ENCODE measurements at regions not wholly inside any gene's neighbourhood (a gene's known extent, or its start where the extent isn't known, plus 50 kb on each side); places are given as distances from the start of the nearest gene placed in this dataset.

DNA sequence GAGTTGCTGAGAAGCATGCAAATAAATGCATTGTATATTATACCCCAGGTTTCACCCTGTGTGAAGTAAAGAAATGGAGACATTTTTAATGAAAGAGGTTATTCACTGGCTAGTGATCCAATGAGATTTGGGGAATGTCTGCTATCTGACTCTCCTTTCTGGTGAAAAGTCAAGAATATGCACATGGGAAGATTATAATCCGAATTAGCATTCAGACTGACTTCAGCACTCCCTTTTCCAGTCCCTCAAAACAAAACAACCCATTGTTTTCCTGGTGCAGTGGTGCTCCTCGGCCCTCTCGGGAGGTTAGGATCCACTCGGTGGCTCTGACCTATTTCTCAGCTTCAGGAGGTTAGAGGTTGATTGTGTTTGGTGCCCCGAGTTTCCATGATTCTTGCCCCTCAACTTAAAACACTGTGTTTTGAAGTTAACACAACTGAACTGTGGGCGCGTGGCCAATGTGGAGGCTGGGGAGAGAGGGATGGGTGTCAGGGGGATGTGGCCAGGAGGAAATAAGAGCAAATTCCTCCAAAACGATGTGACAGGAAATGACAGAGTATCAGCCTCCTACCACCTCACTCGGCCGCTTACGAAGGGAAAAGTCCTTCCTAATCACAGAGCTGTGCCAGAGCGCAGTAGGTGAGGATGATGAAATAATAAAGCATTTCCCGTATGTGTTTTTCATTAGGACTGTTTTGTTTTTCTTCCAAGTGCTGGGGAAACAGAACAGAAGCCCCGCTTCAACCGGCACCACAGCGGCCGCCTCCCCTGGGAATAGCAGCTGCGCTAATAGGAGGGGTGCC, 440.1 kb downstream of the MTX2 start:
- no peak for DNase-seq (ENCODE audit: extremely low read depth in 1 of 2, low read depth in 1 of 2)

DNA sequence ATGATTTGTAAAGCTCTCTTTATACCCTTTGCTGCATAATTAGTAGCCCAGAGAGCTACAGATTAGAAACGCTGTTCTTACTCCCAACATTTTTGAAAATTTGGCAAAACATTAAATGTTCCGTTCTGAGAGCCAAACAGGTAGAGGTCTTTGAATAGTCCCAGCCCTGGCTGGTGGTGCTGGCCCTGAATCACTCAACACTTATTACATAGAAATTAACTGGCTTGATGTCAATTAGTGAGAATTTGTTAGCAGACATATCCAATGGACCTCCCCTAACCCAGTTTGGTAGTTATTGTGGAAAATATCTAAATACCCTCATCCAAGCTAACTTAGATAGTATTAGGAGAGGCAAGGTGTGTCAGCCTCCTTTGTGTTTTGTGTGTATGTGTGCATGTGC, 440.7 kb downstream of the MTX2 start:
- no peak for DNase-seq (ENCODE audit: extremely low read depth in 1 of 2, low read depth in 1 of 2)

DNA sequence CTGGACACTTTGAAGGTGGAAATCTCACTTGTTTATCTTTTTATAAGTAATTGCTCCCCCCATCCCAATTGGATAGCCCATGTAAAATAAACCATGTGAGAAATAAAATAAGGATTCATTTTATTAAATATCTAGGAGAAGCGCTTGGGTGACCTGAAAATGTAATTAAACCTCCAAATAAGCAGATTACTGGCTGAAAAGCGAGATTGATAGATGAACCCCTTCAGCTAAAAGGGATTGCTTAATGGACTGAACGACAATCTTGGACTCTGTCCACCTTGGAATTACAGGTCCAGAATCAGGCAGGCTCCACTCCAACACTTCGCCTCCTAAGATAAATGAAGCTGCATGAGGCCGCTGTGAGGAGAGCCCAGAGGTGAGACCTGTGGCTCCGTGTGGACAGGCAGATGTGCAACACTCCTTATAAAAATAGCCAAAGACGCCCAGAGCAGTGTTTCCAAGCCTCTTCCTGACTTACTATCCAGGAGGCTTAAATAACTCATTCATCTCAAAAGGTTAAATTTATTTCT, 441.5 kb downstream of the MTX2 start:
- no peak for DNase-seq (ENCODE audit: extremely low read depth in 1 of 2, low read depth in 1 of 2)

DNA sequence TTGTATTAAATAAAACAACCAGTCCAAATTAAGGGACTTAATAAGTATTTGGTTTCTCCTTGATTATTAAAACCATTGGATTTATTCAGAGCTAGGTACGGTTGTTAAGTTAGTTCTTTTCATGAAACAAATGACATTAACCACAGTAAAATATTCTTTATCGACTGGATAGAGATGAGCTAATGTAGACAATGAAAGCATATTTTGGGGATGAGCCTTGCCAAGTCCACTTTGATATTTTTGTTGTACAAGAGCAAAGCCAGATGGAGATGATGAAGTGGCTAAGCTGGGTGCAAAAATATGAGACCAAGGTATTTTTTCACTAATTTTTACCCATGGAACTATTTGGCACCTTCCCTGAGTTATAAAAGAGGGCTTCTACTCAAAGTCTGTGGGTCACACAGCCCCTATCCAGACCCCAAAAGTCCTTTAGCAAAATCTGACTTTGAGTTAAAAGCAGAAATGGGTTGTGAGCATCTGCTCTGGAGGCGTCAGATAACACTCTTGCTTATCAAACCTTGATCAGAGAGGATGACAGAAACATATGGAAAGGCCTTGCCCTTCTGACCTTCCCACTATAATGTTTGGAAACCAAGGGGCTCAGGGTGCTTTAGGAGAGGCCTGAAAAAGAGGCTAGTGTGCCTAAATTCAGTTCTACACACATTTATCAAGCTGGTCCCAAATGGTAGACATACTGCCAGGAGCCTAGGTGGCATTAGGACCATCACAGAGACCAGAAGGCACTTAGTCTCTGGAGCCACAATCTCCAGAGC, 456.8 kb downstream of the MTX2 start:
- DNase-seq (ENCODE audit: extremely low read depth in 1 of 2, low read depth in 1 of 2): no peak

DNA sequence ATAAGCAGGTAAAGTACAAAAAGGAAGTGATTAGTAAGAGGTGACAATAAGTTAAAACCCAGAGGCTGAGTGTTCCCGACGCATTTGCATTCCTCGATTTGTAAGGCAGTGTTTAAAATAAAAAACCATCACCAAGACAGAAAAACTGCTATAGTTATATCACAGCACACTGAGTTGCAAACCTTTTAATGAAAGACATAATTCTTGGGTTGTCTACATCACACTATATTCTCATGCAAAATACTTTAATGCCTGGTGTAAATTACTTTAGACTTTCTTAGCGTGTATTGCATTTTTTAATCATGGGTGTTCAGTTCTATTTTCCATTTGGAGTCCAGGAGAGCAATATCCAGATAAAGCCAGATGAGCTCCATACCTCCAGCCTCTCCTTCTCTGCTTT, 458.5 kb downstream of the MTX2 start:
- no peak for DNase-seq (ENCODE audit: extremely low read depth in 1 of 2, low read depth in 1 of 2)

DNA sequence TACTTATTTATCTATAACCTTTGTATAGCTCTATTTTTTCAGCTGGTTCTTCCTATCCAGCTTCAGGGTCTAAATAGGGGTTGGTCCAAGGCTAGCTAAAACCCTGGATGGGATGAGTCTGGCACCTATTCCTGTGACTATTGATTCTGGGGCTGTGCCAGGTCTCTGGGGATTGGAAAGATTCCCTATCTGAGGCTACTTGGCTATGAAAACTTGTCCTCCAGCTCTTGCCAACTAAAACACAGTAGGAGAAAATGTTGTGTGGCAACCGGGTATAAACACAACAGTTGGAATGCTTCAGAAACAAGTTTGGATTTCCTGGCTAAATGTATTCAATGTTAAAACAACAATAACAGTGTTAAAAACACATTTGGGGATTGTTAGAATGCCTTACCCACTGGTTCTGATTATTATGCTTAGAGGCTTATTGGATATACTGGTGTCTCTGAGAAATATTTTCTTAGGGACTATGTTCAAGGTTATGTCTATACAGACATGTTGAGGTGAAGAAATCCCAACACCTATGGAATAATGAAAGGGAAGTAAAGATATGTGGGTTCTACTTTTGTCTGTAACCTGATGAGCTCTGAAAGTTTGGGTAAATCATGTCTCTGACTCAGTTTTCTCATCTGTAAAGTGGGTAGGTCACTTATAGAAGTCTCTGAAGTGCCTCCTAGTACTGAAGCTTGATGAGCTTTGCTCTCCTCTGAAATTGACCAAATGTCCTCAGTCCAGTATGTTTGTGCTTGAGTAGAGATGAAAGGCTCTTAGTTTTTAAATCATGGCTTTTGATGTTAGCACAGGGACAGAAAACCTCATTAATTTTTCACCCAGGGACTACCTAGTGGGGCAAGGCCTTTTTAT, 460.7 kb downstream of the MTX2 start:
- no peak for DNase-seq (ENCODE audit: extremely low read depth in 1 of 2, low read depth in 1 of 2)

DNA sequence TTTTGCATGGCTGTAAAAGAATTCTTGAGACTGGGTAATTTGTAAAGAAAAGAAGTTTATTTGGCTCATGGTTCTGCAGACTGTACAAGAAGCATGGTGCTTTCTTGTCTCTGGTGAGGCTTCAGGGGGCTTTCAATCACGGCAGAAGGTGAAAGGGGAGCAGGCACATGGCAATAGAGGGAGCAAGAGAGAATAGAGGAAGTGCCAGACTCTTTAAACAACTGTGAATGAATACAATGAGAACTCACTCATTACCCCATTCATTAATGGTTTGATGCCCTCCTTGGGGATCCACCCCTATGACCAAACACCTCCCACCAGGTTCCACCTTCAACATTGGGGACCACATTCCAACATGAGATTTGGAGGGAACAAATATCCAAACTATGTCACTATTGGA, 463.5 kb downstream of the MTX2 start:
- no peak for DNase-seq (ENCODE audit: extremely low read depth in 1 of 2, low read depth in 1 of 2)

DNA sequence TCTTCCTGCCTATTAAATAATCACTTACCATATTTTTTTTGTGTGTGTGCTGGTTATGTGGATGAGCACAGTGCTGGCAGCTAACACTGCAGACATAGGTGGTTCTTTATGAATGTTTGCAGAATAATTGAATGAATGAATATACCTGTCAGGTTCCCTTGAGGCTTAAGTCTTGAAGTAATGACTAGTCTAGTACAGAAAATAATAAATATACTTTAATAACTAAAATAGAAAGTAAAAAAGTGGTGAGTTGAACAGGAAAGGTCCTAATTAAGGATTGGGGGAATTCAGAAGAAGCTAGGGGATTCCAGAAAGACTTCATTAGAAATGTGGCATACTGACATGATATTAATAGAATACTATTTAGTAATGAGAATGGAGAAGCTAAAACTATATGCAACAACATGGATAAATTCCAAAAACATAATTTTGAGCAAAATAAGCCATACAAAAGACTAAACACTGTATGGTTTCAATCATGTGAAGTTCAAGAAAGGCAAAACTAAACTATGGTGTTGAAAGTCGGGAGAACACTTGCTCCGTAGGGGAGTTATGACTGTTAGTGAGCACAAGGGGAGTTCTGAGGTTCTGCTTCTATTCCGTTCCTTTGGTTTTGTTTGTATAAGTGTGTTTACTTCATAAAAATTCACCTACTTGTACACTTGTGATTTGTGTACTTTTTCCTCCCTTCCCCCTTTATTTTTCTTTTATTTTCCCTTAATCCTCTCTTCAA, 464.6 kb downstream of the MTX2 start:
- DNase-seq (ENCODE audit: extremely low read depth in 1 of 2, low read depth in 1 of 2): no peak

DNA sequence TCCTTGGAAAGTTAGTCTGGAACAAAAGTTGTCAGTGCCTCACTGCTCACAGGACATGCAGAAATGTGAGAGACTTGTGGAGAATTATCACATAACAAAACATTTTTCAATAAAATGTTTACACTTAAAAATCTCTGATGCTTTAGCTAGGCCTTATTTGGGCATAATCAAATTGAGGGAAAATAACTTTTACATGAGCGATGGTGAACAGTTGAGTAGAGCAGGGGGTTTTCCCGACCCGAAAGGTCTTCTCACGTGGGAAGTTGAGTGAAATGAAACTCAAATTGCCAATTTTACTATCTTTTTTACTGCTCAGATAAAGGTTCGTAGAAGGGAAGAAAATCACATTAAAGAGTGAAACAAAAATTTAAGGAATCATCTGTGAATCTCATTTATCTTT, 465.6 kb downstream of the MTX2 start:
- no peak for DNase-seq (ENCODE audit: extremely low read depth in 1 of 2, low read depth in 1 of 2)

DNA sequence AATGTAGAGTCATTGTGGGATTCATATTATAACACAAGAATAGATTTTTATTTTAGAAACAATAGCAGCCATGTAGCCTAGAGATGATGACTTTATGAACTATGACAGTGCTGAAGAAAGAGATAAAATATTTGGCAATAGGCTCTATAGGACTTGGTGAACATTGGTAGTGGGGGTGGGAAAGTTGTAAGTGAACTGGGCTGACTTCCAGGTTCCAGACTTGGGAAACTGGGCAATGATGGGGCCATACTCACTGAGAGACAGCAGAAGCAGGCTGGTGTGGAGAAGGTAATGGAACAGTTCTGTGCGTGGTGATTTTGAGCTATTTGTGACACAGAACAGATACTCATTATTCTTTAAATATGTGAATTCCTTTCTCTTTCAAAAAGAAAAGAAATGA, 470.3 kb upstream of the HNRNPA3 start:
- no peak for DNase-seq (ENCODE audit: extremely low read depth in 1 of 2, low read depth in 1 of 2)

DNA sequence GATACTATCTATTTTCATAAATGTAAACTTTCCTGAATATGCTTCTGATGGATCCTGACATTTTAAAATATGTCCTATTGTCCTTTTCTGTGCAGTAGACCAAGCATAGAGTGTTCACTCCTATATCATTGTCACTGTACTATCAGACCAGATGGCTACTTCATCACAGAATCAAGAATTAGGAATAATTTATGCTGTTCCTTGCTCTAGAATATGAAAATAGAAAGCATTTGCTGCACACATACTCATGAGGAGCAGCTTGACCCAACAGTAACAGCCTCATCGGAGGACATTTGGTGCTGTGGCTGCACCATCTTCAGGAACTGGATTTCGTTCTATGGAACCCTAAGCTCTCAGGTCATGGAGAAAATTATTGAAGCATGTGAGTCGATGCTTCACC, 468.9 kb upstream of the HNRNPA3 start:
- no peak for DNase-seq (ENCODE audit: extremely low read depth in 1 of 2, low read depth in 1 of 2)

DNA sequence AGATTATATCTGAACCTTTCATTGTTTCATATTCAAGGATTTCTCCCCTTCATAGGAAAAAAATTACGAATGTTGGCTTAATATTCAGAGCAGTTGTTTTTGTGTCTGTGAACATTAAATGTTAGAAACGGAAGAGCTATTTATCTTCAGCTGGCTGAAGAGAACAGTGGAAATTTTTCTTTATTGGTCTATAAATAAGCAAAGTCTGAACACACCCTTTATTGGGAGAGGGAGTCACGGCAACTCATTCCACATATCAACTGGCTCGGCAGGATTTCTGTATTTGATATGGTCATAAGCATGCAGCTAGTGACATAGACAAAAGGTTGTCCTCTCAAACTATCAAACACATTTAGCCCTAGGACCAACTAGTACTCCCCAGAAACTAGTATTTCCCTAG, 468.4 kb upstream of the HNRNPA3 start:
- DNase-seq (ENCODE audit: extremely low read depth in 1 of 2, low read depth in 1 of 2): no peak

DNA sequence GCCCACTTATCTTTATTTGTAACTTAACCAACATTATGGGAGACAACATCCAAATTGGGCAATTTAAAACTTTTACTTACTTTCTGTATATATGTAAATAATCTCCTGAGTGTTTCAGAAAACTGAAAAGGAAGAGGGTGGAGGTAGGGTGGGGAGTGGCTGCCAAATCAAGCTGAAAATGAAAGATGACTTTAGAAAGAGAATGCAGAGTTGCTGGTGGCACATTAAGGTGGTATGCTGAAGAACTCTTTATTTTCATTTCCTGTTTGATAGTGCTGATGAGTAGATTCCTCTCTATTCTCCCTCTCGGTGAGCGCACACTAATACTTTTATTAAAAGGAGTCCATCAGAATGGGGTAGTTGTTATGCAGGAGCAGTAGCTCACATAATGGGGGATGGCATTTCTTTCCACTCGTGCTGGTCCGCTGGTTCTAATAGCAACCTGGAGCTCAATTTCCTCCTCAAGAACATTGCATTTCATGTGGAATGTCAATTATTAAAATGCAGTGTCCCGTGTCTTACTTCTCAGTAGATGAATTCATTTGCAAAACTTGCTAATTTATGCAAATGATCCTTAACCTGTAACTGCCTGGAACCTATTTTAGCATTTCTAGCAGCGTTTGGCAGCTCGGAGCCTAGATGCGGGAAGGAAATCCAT, 466.9 kb upstream of the HNRNPA3 start:
- DNase-seq (ENCODE audit: extremely low read depth in 1 of 2, low read depth in 1 of 2): no peak

DNA sequence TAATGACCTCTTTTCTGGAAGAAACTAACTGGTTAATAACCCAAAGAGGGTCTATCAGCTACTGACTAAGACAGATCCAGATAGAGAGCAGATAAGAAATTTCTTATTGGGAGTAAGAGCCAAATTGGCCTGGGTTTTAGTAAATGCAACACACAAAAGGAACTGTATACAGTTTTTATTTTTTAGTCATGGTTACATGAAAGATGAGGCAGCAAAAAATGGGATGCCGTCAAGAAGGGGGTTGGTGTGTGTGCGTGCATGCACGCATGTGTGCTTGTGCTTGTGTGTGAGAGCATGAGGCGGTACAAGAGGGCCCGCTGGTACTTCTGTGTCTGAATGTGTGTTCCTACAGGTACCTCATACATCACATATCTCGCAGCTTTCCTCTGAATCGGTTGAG, 466.2 kb upstream of the HNRNPA3 start:
- DNase-seq (ENCODE audit: extremely low read depth in 1 of 2, low read depth in 1 of 2): no peak

DNA sequence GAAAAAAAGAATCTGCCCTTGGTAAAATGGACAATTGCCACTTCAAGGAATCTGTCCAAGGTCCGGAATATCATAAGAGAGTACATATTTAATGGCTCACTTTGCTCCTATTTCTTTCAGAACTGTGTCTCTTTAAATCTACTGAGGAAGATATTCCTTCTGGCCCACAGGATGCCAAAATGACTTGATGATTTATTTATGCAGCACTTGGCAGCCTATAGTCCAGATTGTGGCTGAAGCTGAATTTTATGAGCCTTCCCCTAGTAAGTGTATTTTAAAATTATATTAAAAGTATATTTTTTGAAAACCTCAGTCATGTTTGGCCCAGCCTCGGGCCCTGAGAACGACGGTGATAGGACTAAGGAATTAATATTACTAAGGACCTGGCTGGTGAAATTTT, 465.1 kb upstream of the HNRNPA3 start:
- DNase-seq (ENCODE audit: extremely low read depth in 1 of 2, low read depth in 1 of 2): no peak

DNA sequence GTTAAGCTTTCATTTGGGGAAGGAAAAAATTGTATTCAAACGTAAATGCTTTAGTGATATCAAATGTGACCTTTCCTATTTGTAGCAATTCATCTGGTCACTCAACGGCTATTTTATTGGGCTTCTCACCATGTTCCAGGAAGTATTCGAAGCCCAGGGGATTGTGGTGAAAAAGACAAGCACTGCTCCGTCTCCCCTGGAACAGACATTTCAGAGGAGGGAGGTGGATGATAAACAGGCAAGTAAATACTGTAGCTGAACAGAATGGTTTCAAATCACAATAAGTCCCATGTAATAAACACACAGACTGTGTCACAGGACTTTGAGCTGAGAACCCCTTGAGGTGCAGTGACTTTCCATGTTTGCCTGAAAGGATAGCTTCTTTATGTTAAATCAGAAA, 464.7 kb upstream of the HNRNPA3 start:
- DNase-seq (ENCODE audit: extremely low read depth in 1 of 2, low read depth in 1 of 2): no peak

DNA sequence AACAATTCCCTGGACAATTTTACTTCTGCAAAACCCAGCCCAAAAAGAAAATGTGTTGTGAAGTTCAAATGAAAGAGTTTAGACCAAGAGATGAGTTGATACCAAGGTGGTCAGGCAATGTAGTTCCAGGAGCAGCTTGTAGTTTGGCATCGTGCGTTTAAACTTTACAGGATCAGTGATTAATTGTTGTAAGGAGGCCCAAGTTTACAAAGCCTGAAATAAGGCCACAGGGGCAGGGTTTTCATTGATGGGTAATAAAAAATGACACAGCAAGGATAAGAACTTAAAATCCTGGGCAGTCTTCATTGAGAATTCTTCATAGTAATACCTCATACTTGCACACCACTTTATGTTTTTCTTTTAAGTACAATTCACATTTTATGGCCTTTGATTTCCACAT, 463.9 kb upstream of the HNRNPA3 start:
- no peak for DNase-seq (ENCODE audit: extremely low read depth in 1 of 2, low read depth in 1 of 2)

DNA sequence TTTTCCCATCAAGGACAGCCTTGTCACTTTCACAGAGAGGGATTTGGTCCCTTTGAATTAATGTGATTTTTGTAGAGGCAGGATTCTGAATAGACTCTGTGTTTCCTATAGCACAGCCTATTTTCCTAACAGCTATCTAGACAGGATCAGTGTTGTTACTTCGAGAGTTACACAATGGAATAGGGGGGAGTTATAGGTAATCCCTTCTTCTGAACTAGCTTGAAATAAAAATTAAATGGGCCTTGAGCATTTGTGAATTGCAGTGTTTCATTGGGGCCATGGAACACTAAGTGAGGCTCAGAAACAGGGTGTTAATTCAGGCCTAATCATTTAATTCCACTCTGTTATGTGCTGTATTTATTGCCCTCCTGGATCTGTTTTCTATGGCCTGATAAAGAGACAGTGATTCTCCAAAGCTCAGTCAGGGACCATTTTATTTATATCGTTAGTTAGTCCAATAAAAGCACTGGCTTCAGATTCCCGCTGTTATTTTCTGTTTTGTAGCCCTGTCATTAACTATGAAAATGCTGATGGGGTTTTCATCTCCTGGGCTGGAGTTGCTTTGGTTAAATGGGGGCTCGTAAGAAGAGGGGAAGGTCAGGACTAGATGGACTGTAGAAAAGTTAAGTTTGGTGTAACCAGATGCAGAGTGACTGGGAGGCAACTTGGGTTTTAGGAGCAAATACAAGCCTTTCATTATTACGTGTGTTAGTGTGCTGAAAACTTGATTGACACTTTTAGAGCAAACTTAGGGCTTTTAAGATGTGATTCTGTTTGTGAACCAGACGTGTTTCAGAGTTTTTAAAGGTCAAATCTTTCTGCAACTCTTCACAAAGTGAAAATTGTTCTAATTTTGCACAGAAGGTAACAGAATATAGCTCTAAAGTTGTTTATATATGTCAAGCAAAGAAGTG, 461.0 kb upstream of the HNRNPA3 start:
- no peak for DNase-seq (ENCODE audit: extremely low read depth in 1 of 2, low read depth in 1 of 2)

DNA sequence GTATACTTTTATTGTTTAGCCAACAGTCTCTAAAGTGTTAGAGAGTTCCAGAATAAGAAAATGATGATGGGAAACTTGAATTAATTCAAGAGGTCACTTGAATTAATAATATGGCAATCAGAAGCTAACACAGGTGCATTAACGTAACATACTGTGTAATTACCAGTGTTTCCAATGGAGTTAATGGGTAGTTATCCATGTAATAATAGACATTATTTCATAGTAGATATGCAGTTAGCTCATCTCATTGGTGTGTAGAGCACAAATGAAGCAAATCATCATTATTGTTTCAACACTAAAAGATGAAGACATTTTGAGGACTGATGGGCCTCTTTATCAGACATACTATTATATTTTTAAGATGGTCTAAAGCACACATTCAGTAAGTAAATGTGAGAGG, 460.3 kb upstream of the HNRNPA3 start:
- no peak for DNase-seq (ENCODE audit: extremely low read depth in 1 of 2, low read depth in 1 of 2)

Data from stimulated activated CD8-positive, alpha-beta memory T cell treated with anti-CD3 and anti-CD28 coated beads, Interleukin-7, amount 100 ng/mL, for 48 hours (primary cell).